CD4-positive, alpha-beta memory T cell (primary cell): ENCODE measurements at regions not wholly inside any gene's neighbourhood (a gene's known extent, or its start where the extent isn't known, plus 50 kb on each side); places are given as distances from the start of the nearest gene placed in this dataset.
A peak's percentile ranks its signal among the peaks of the same experiment; 100 is the strongest.

Experiments used
- CTCF ChIA-PET: fragments of 350-600 bp; sonication (Branson Sonifier 250); formaldehyde crosslinking; loops from one replicate; lab custom pipeline; 2021; ENCODE audit warnings: inconsistent platforms; ENCODE audit not compliant: partially characterized antibody; lab: Charles Lee
- POLR2A ChIA-PET: fragments of 350-600 bp; sonication (Branson Sonifier 250); formaldehyde crosslinking; loops from one replicate; lab custom pipeline; 2021; ENCODE audit not compliant: partially characterized antibody; lab: Charles Lee
- DNase-seq, 5 donors: peaks; one replicate each; pipeline versions ENCODE4 v3.0.0 to v3.0.0-alpha.2; 2020 to 2022; ENCODE audit warnings: mixed read lengths in 1 of 5
- H3K27ac ChIP-seq: one replicate; pipeline ENCODE4 v1.7.0; 2013; ENCODE audit warnings: low read depth, low read length
- H3K27me3 ChIP-seq: 2 replicates; pipeline ENCODE4 v1.7.0; 2013; ENCODE audit warnings: mild to moderate bottlenecking, low read length, moderate library complexity; ENCODE audit not compliant: insufficient read depth
- H3K36me3 ChIP-seq: 2 replicates; pipeline ENCODE4 v1.7.0; 2013; ENCODE audit warnings: mild to moderate bottlenecking, low read length, moderate library complexity; ENCODE audit not compliant: insufficient read depth
- H3K4me1 ChIP-seq: 2 replicates; pipeline ENCODE4 v1.7.0; 2013; ENCODE audit warnings: mild to moderate bottlenecking, low read length, moderate library complexity; ENCODE audit not compliant: insufficient read depth
- H3K4me3 ChIP-seq, 2 donors: one replicate each; pipeline ENCODE4 v1.7.0; 2013; ENCODE audit warnings: low read length in 2 of 2, mild to moderate bottlenecking in 1 of 2
- H3K9me3 ChIP-seq, 2 donors: one replicate each; pipeline ENCODE4 v1.7.0; 2013; ENCODE audit warnings: low read length in 2 of 2, control low read depth in 1 of 2; ENCODE audit not compliant: control insufficient read depth in 1 of 2
- H3K27ac Mint-ChIP-seq, 7 donors: one replicate each; pipeline ENCODE4 v1.8.0; 2020 to 2021; ENCODE audit warnings: mixed read lengths in 7 of 7, mild to moderate bottlenecking in 6 of 7, inconsistent platforms in 3 of 7, moderate library complexity in 3 of 7
- H3K27me3 Mint-ChIP-seq, 2 donors: one replicate each; pipeline ENCODE4 v1.8.0; 2020 to 2021; ENCODE audit warnings: mixed read lengths in 2 of 2
- H3K36me3 Mint-ChIP-seq, 2 donors: one replicate each; pipeline ENCODE4 v1.8.0; 2020 to 2021; ENCODE audit warnings: mixed read lengths in 2 of 2, inconsistent platforms in 1 of 2, mild to moderate bottlenecking in 1 of 2
- H3K4me1 Mint-ChIP-seq, 4 donors: one replicate each; pipeline ENCODE4 v1.8.0; 2020 to 2021; ENCODE audit warnings: mixed read lengths in 4 of 4, mild to moderate bottlenecking in 1 of 4
- H3K4me3 Mint-ChIP-seq, 8 donors: one replicate each; pipeline ENCODE4 v1.8.0; 2020 to 2021; ENCODE audit warnings: mixed read lengths in 8 of 8, mild to moderate bottlenecking in 7 of 8, moderate library complexity in 6 of 8, inconsistent platforms in 3 of 8
- H3K9me3 Mint-ChIP-seq, 8 donors: one replicate each; pipeline ENCODE4 v1.8.0; 2020 to 2021; ENCODE audit warnings: mixed read lengths in 8 of 8, mild to moderate bottlenecking in 5 of 8, inconsistent platforms in 3 of 8, moderate library complexity in 1 of 8
- intact Hi-C: fragments of 100-400 bp; cut with micrococcal nuclease; formaldehyde crosslinking; loops from one replicate; pipeline ENCODE4 v1.15.1; 2023

- no peak for DNase-seq
- Mint-ChIP-seq H3K9me3 (peaks cover 0 to 6% (median 0%) of the 10 kb centered on the region in 8 donors), H3K4me3 (no peak overlapping the region), H3K27me3 (peaks cover 16% of the 10 kb centered on the region in 2 donors), H3K27ac (no peak overlapping the region), H3K36me3 (no peaks in the 10 kb centered on the region), H3K4me1 (peaks cover 0 to 2% (median 0%) of the 10 kb centered on the region in 4 donors)
- H3K27me3 ChIP-seq = no peaks in the 10 kb centered on the region
- no peaks in the 10 kb centered on the region for H3K36me3 ChIP-seq
- H3K27ac ChIP-seq = no peak overlapping the region
- POLR2A ChIA-PET = interaction anchor here (1.2 kb wide), 1 partner anchor 21 kb away, joined by 3 read pairs; no protein-coding TSS in a partner anchor
- intact Hi-C loops = no loop called here
- H3K4me3 ChIP-seq = no peak overlapping the region
- no peaks in the 10 kb centered on the region for H3K9me3 ChIP-seq
- CTCF ChIA-PET = interaction anchor here (0.7 kb wide), 1 partner anchor 11 kb away, joined by 3 read pairs; no protein-coding TSS in a partner anchor
- H3K4me1 ChIP-seq = no peaks in the 10 kb centered on the region
These were observed 180.4 kb downstream of the DLL1 start for GRCh38 chr6:170110201-170111140.

GRCh38 chr6:170108890-170109587 lies 181.8 kb downstream of the DLL1 start:
- CTCF ChIA-PET = interaction anchor here (1.3 kb wide), 1 partner anchor 9 kb away, joined by 3 read pairs; no protein-coding TSS in a partner anchor

GRCh38 chr6:170108456-170108855 lies 182.4 kb downstream of the DLL1 start:
- Mint-ChIP-seq H3K27ac (no peak overlapping the region), H3K36me3 (no peaks in the 10 kb centered on the region), H3K4me3 (no peak overlapping the region), H3K9me3 (peaks cover 0 to 6% (median 0%) of the 10 kb centered on the region in 8 donors), H3K4me1 (no peaks in the 10 kb centered on the region), H3K27me3 (peaks cover 17 to 20% of the 10 kb centered on the region in 2 donors)
- H3K27me3 ChIP-seq = no peaks in the 10 kb centered on the region
- intact Hi-C loops = no loop called here
- DNase-seq = no peak
- POLR2A ChIA-PET = no interaction called here
- no peaks in the 10 kb centered on the region for H3K36me3 ChIP-seq
- CTCF ChIA-PET = interaction anchor here (1.3 kb wide), 1 partner anchor 9 kb away, joined by 3 read pairs; no protein-coding TSS in a partner anchor
- H3K9me3 ChIP-seq = no peaks in the 10 kb centered on the region
- H3K4me3 ChIP-seq = no peak overlapping the region
- H3K27ac ChIP-seq = no peak overlapping the region
- no peaks in the 10 kb centered on the region for H3K4me1 ChIP-seq

More at GRCh38 chr6:170108890-170109587, 181.8 kb downstream of the DLL1 start:
- Mint-ChIP-seq H3K4me3 (no peak overlapping the region), H3K27ac (no peak overlapping the region), H3K9me3 (peaks cover 0 to 6% (median 0%) of the 10 kb centered on the region in 8 donors), H3K4me1 (peaks cover 0 to 2% (median 0%) of the 10 kb centered on the region in 4 donors), H3K36me3 (no peaks in the 10 kb centered on the region), H3K27me3 (peaks cover 17 to 20% of the 10 kb centered on the region in 2 donors)
- intact Hi-C loops = no loop called here
- Histone ChIP-seq H3K27ac (no peak overlapping the region), H3K4me1 (no peaks in the 10 kb centered on the region), H3K9me3 (no peaks in the 10 kb centered on the region), H3K4me3 (no peak overlapping the region), H3K36me3 (no peaks in the 10 kb centered on the region), H3K27me3 (no peaks in the 10 kb centered on the region)
- POLR2A ChIA-PET = interaction anchor here (1.2 kb wide), 1 partner anchor 19 kb away, joined by 3 read pairs; no protein-coding TSS in a partner anchor
- no peak for DNase-seq

GRCh38 chr6:170107606-170108222 lies 183.2 kb downstream of the DLL1 start:
- H3K4me3 ChIP-seq = no peak overlapping the region
- CTCF ChIA-PET = interaction anchor here (1.3 kb wide), 1 partner anchor 8 kb away, joined by 3 read pairs; no protein-coding TSS in a partner anchor
- H3K9me3 ChIP-seq = no peaks in the 10 kb centered on the region
- DNase-seq = no peak
- Mint-ChIP-seq H3K4me1 (no peaks in the 10 kb centered on the region), H3K36me3 (no peaks in the 10 kb centered on the region), H3K27me3 (peaks cover 17 to 21% of the 10 kb centered on the region in 2 donors), H3K27ac (no peak overlapping the region), H3K9me3 (peaks cover 0 to 6% (median 0%) of the 10 kb centered on the region in 8 donors), H3K4me3 (no peak overlapping the region)
- POLR2A ChIA-PET = no interaction called here
- H3K36me3 ChIP-seq = no peaks in the 10 kb centered on the region
- intact Hi-C loops = no loop called here
- no peaks in the 10 kb centered on the region for H3K4me1 ChIP-seq
- H3K27ac ChIP-seq = no peak overlapping the region
- no peaks in the 10 kb centered on the region for H3K27me3 ChIP-seq

GRCh38 chr6:170106906-170107525 lies 183.9 kb downstream of the DLL1 start:
- Histone ChIP-seq H3K4me3 (no peak overlapping the region), H3K36me3 (no peaks in the 10 kb centered on the region), H3K27ac (no peak overlapping the region), H3K27me3 (no peaks in the 10 kb centered on the region), H3K9me3 (no peaks in the 10 kb centered on the region), H3K4me1 (no peaks in the 10 kb centered on the region)
- peaks cover 0 to 6% (median 0%) of the 10 kb centered on the region in 8 donors for H3K9me3 Mint-ChIP-seq
- ChIA-PET CTCF (no interaction called here), POLR2A (no interaction called here)
- H3K36me3 Mint-ChIP-seq = no peaks in the 10 kb centered on the region
- no peak for DNase-seq
- H3K27ac Mint-ChIP-seq = no peak overlapping the region
- peaks cover 17 to 21% of the 10 kb centered on the region in 2 donors for H3K27me3 Mint-ChIP-seq
- intact Hi-C loops = no loop called here
- H3K4me3 Mint-ChIP-seq = no peak overlapping the region
- H3K4me1 Mint-ChIP-seq = no peaks in the 10 kb centered on the region

GRCh38 chr6:170102582-170103481 lies 188.0 kb downstream of the DLL1 start:
- peaks cover 0 to 16% (median 2%) of the 10 kb centered on the region in 8 donors for H3K9me3 Mint-ChIP-seq
- no peak overlapping the region for H3K4me3 Mint-ChIP-seq
- ChIA-PET POLR2A (interaction anchor here (1.3 kb wide), 1 partner anchor 14 kb away, joined by 5 read pairs; no protein-coding TSS in a partner anchor), CTCF (no interaction called here)
- no peaks in the 10 kb centered on the region for H3K9me3 ChIP-seq
- H3K36me3 ChIP-seq = no peaks in the 10 kb centered on the region
- H3K4me1 ChIP-seq = no peaks in the 10 kb centered on the region
- no peaks in the 10 kb centered on the region for H3K27me3 ChIP-seq
- peaks cover 11 to 21% of the 10 kb centered on the region in 2 donors for H3K27me3 Mint-ChIP-seq
- no peaks in the 10 kb centered on the region for H3K4me1 Mint-ChIP-seq
- H3K27ac Mint-ChIP-seq = peak overlapping the region in 1 of 7 donors; percentile 78
- no peak overlapping the region for H3K4me3 ChIP-seq
- intact Hi-C loops = no loop called here
- H3K27ac ChIP-seq = no peak overlapping the region
- DNase-seq = no peak
- peaks cover 0 to 5% of the 10 kb centered on the region in 2 donors for H3K36me3 Mint-ChIP-seq
